ENCODE measurements at regions not wholly inside any gene's neighbourhood (a gene's known extent, or its start where the extent isn't known, plus 50 kb on each side); places are given as distances from the start of the nearest gene placed in this dataset.

DNA sequence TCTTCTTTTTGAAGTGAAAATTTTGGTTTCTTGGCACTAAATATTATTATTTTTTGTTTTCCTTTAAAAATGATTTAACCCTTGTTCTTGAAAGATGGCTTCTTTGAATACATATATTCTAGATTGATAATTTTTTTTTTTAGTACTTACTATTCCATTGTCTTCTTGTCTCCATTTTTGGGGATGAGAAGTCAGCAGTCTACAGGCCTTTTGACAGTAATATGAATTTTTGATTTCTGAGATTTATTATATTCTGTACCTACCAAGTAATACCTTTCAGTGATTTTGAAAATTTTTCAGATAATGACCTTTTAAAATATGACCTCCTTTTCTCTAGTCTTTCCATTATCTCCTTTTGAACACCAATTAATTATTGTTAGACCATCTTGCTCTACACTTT is 294.1 kb upstream of the LARGE1 start:
- DNase-seq (ENCODE audit: low spot score in 2 of 2): no peak
- H3K27ac Mint-ChIP-seq: no peak overlapping the region
- peaks cover 9% of the 10 kb centered on the region in 2 donors for H3K36me3 Mint-ChIP-seq
- peaks cover 13 to 21% of the 10 kb centered on the region in 2 donors for H3K9me3 Mint-ChIP-seq
- ATAC-seq: no peak

DNA sequence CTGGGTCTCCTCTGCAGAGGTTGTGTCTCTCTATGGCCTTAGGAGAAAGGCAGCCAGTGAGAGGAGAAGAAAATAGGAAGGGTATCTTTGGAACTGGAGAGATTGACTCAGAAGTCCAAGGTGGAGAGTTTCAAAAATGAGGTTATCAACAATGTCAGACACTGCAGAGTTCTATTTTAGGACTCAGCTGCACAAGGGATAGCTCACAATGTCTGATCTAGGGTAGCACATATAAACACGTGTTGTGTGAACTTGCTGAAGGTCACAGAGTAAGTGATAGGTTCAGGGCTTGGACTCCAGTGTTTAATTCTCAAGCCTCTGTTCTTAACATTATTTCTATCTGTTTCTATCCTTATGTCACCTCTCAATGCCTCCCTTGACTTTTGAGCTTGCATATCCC is 305.0 kb upstream of the LARGE1 start:
- Mint-ChIP-seq H3K27ac (no peak overlapping the region), H3K9me3 (peaks cover 8 to 15% of the 10 kb centered on the region in 2 donors), H3K36me3 (peaks cover 0 to 7% of the 10 kb centered on the region in 2 donors)
- ATAC-seq (no peak), DNase-seq (ENCODE audit: low spot score in 2 of 2) (no peak)

GRCh38 chr22:34236527-34236926 is 316.3 kb upstream of the LARGE1 start:
- Mint-ChIP-seq H3K36me3 (peaks cover 0 to 4% of the 10 kb centered on the region in 2 donors), H3K27ac (no peak overlapping the region), H3K9me3 (peaks cover 5 to 29% of the 10 kb centered on the region in 2 donors)
- DNase-seq (ENCODE audit: low spot score in 2 of 2) (no peak), ATAC-seq (no peak)

DNA sequence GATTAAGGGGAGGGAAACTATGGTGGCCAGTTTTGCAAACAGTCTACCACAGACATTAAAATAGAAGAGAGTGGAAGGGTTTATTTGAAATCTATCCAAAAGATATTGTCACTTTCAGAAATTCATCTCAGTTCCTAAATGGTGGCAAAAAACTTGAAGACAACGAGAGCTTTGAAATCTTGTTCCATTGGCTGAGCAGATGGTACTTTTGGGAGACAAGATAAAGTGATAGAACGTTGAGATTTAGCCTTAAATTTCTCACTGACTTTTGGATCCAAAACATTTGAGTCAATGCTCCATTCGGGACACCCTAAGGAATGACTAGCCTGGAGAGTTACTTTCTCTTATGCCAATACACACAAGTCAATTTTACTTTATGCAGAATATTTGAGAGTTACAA is 319.1 kb upstream of the LARGE1 start:
- peaks cover 4 to 23% of the 10 kb centered on the region in 2 donors for H3K9me3 Mint-ChIP-seq
- H3K27ac Mint-ChIP-seq: no peak overlapping the region
- DNase-seq (ENCODE audit: low spot score in 2 of 2) (no peak), ATAC-seq (no peak)
- H3K36me3 Mint-ChIP-seq: peaks cover 0 to 4% of the 10 kb centered on the region in 2 donors

- Mint-ChIP-seq H3K36me3 (no peaks in the 10 kb centered on the region), H3K27ac (no peak overlapping the region), H3K9me3 (peaks cover 0 to 11% of the 10 kb centered on the region in 2 donors)
- no peak for ATAC-seq
- no peak for DNase-seq (ENCODE audit: low spot score in 2 of 2)
These were observed 322.7 kb upstream of the LARGE1 start for GRCh38 chr22:34243023-34243422.

DNA sequence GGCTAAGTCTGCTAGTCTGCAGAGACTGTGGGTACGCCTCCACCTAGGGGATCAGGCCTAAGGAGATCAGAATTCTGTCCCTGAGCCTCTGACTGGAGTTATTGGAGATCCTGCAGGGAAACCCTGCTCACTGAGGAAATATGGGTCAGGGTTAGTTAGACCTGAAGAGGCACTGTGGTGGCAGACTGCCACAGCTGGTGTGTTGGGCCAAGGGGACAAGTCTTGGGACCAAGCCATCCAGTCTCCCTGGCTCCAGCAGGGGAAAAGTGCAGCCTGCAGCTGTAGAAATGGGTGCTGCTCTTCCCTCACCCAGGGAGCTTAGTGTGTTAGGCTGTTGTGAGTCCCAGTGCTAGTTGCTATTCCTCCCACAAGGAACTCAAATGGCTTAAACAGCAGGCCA is 334.8 kb upstream of the LARGE1 start:
- DNase-seq (ENCODE audit: low spot score in 2 of 2): no peak
- Mint-ChIP-seq H3K36me3 (peaks cover 0 to 18% of the 10 kb centered on the region in 2 donors), H3K27ac (no peak overlapping the region), H3K9me3 (peaks cover 38 to 50% of the 10 kb centered on the region in 2 donors)
- ATAC-seq: no peak

GRCh38 chr22:34278121-34278520 is 357.8 kb upstream of the LARGE1 start:
- no peak overlapping the region for H3K27ac Mint-ChIP-seq
- no peak for DNase-seq (ENCODE audit: low spot score in 2 of 2)

GRCh38 chr22:34281738-34282137 is 361.5 kb upstream of the LARGE1 start:
- DNase-seq (ENCODE audit: low spot score in 2 of 2) (no peak), ATAC-seq (no peak)
- Mint-ChIP-seq H3K36me3 (no peaks in the 10 kb centered on the region), H3K9me3 (peaks cover 0 to 9% of the 10 kb centered on the region in 2 donors), H3K27ac (no peak overlapping the region)

More at GRCh38 chr22:34278121-34278520, 357.8 kb upstream of the LARGE1 start:
- Mint-ChIP-seq H3K36me3 (no peaks in the 10 kb centered on the region), H3K9me3 (peaks cover 0 to 5% of the 10 kb centered on the region in 2 donors)
- no peak for ATAC-seq

GRCh38 chr22:34283844-34284243 is 363.6 kb upstream of the LARGE1 start:
- Mint-ChIP-seq H3K27ac (no peak overlapping the region), H3K36me3 (peaks cover 0 to 1% of the 10 kb centered on the region in 2 donors), H3K9me3 (peaks cover under 1 to 14% of the 10 kb centered on the region in 2 donors)
- DNase-seq (ENCODE audit: low spot score in 2 of 2) (no peak), ATAC-seq (no peak)

DNA sequence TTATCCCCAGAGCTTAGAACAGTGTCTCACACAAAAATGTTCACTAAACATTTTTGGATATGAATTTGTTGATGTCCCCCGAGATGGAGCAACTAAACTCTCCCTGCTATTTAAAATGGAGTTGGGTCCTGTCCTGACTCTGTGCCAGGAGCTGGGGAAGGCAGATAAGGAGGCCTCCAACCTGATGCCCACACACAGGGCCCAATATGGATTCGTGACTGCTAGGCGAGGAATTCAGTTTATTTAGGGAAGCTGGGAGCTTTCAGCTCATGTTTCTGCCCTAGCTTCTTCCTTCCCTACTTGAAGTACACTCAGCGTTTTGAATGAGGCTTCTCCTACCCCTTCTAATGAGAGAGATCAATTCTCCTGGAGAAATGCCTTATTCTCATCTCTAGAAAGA is 373.0 kb upstream of the LARGE1 start:
- ATAC-seq (no peak), DNase-seq (ENCODE audit: low spot score in 2 of 2) (no peak)
- Mint-ChIP-seq H3K36me3 (peaks cover 0 to 7% of the 10 kb centered on the region in 2 donors), H3K9me3 (peaks cover 3 to 5% of the 10 kb centered on the region in 2 donors), H3K27ac (no peak overlapping the region)

- no peak for DNase-seq (ENCODE audit: low spot score in 2 of 2)
- Mint-ChIP-seq H3K36me3 (no peaks in the 10 kb centered on the region), H3K27ac (no peak overlapping the region), H3K9me3 (no peaks in the 10 kb centered on the region)
- no peak for ATAC-seq
These were observed 374.2 kb upstream of the LARGE1 start for GRCh38 chr22:34294476-34294875.

- DNase-seq (ENCODE audit: low spot score in 2 of 2) (no peak), ATAC-seq (no peak)
- Mint-ChIP-seq H3K27ac (no peak overlapping the region), H3K9me3 (no peaks in the 10 kb centered on the region), H3K36me3 (no peaks in the 10 kb centered on the region)
These were observed 374.7 kb upstream of the LARGE1 start for GRCh38 chr22:34294986-34295385.

GRCh38 chr22:34296461-34296860 is 376.2 kb upstream of the LARGE1 start:
- peaks cover 0 to 4% of the 10 kb centered on the region in 2 donors for H3K9me3 Mint-ChIP-seq
- ATAC-seq: no peak
- DNase-seq (ENCODE audit: low spot score in 2 of 2): no peak
- no peak overlapping the region for H3K27ac Mint-ChIP-seq
- no peaks in the 10 kb centered on the region for H3K36me3 Mint-ChIP-seq

- ATAC-seq: no peak
- Mint-ChIP-seq H3K9me3 (peaks cover 0 to 4% of the 10 kb centered on the region in 2 donors), H3K36me3 (no peaks in the 10 kb centered on the region), H3K27ac (no peak overlapping the region)
- DNase-seq (ENCODE audit: low spot score in 2 of 2): no peak
These were observed 377.4 kb upstream of the LARGE1 start for GRCh38 chr22:34297536-34298120.

GRCh38 chr22:34299496-34299895 is 379.2 kb upstream of the LARGE1 start:
- Mint-ChIP-seq H3K36me3 (no peaks in the 10 kb centered on the region), H3K9me3 (peaks cover 3 to 4% of the 10 kb centered on the region in 2 donors), H3K27ac (no peak overlapping the region)
- DNase-seq (ENCODE audit: low spot score in 2 of 2): no peak
- ATAC-seq: no peak

- ATAC-seq: no peak
- Mint-ChIP-seq H3K36me3 (no peaks in the 10 kb centered on the region), H3K27ac (peak overlapping the region in 1 of 2 donors; percentile 11), H3K9me3 (peaks cover 4 to 10% of the 10 kb centered on the region in 2 donors)
- no peak for DNase-seq (ENCODE audit: low spot score in 2 of 2)
These were observed 381.3 kb upstream of the LARGE1 start for GRCh38 chr22:34301569-34301968.

GRCh38 chr22:34303656-34304055 is 383.4 kb upstream of the LARGE1 start:
- Mint-ChIP-seq H3K9me3 (peaks cover 11 to 17% of the 10 kb centered on the region in 2 donors), H3K36me3 (no peaks in the 10 kb centered on the region), H3K27ac (no peak overlapping the region)
- DNase-seq (ENCODE audit: low spot score in 2 of 2) (no peak), ATAC-seq (no peak)

DNA sequence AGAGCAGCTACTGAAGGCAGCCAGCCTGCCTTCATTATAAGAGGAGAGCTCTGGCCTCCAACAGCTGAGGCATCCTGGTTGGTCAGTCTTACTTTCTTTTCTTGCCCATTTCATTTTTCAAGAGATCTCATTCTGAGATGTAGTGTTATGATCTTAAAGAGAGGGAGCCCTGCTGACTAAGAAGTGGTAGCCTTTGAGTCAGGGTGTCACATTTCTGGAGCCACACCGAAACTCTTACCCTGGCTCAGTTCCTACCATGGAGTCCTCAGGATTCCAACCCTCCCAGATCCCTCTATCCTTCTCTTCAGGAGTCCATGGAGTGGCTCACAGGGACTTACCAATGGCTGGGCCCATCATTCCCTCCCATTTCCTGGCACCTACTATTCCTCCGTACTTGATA is 386.1 kb upstream of the LARGE1 start:
- DNase-seq (ENCODE audit: low spot score in 2 of 2): no peak
- Mint-ChIP-seq H3K27ac (no peak overlapping the region), H3K9me3 (peaks cover 8 to 20% of the 10 kb centered on the region in 2 donors), H3K36me3 (no peaks in the 10 kb centered on the region)
- no peak for ATAC-seq
